GM19455 (cell line): ENCODE measurements at regions not wholly inside any gene's neighbourhood (a gene's known extent, or its start where the extent isn't known, plus 50 kb on each side); places are given as distances from the start of the nearest gene placed in this dataset.

ENCODE experiments used
- ATAC-seq: cut with Tn5 transposase; IDR thresholded peaks from one replicate; pipeline ENCODE4 v1.9.1; 2021; ENCODE audit not compliant: unreplicated experiment

- no peak for ATAC-seq
These were observed 86.9 kb downstream of the FGF9 start for GRCh38 chr13:21757763-21758162.

DNA sequence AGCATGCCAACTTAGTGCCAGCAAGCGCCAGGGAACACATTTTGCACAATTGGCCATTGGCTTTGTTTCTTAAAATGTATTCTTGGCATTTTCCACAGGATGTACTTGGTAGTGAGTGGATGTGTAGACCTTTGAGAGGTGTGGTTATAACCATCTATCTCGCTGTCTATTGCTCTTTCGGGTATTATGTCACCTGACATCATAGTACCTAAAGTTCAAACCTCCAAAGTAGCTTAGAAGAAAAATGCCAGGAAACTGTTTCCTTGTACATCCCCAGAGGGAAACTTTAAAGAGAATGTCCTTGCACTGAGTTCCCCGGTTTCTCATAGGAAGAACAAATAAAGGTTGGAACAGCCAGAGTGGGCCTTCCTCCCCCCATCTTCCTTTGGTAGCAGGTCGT, 87.6 kb downstream of the FGF9 start:
- ATAC-seq = no peak

DNA sequence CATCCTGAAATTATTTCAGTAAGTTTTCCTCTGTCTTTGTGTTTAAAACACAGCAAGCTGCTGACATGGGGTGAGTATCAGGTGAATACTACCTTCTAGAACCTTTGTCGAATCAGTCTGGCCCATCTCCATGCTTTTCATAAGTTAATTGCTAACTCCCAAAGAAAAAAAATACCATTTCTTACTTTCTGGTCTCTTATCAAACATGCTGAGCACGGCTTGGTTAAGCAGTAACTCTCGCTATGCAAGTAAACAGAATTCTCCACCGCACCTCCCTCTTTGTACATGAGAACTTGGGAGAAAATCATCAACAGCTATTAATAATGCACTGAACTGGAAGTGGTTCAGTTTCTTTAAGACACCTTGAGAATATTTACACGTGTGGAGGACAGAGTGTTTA, 88.6 kb downstream of the FGF9 start:
- ATAC-seq = no peak

GRCh38 chr13:21759911-21760310, 89.0 kb downstream of the FGF9 start:
- ATAC-seq = no peak

DNA sequence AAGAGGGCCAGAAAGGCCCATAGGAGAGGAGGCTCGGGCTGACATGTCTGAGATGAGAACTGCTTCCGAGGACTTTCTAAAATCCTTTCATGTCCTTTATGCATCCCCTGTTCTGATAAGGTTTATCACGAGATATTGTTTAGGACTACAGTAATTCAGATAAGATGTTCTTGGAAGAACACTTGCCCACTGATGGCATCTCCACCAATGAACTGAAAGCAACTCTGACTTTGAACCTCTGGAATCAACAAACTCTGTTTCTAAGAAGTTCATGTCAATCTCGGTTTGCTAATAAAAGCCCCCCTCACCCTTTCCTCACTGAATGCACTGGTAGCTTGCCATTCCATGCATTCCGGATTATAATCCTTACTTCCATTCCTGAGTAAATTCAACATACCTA, 90.9 kb downstream of the FGF9 start:
- no peak for ATAC-seq

GRCh38 chr13:21762512-21762911, 91.6 kb downstream of the FGF9 start:
- no peak for ATAC-seq

GRCh38 chr13:21767032-21767431, 96.2 kb downstream of the FGF9 start:
- no peak for ATAC-seq

- no peak for ATAC-seq
These were observed 100.2 kb downstream of the FGF9 start for GRCh38 chr13:21771075-21771474.

GRCh38 chr13:21777166-21777565, 106.3 kb downstream of the FGF9 start:
- no peak for ATAC-seq

GRCh38 chr13:21777813-21778212, 106.9 kb downstream of the FGF9 start:
- no peak for ATAC-seq

DNA sequence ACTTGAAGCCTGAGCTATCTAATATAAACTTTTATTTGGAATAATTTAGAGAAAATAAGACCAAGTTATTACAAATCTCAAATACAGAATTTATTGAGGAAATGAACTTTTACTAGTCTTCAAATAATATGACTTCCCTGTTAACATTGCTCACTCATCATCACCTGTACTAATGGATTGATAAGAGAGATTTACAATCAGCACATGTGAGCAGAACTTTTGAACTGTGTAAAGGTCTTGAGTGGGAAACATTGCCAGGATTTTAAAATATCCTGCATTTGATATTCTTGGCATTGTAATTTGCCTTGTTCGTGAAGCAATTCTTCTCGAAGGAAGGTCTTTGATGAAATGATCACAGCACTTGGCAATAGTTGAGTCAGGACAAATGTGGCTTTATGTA, 111.9 kb downstream of the FGF9 start:
- no peak for ATAC-seq

DNA sequence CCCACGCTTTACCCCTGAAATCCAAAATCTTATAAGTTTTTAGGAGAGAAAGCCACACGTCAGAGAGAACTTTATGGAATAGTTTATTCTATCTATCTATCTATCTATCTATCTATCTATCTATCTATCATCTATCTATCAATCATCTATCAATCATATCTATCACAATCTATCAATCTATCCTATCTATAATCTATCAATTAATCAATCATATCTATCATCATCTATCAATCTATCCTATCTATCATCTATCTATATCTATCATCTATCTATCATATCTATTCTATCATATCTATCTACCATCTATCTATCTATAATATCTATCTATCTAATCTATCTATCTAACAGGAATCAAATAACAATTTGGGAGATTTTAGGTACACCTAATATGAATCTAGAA, 115.1 kb downstream of the FGF9 start:
- no peak for ATAC-seq

DNA sequence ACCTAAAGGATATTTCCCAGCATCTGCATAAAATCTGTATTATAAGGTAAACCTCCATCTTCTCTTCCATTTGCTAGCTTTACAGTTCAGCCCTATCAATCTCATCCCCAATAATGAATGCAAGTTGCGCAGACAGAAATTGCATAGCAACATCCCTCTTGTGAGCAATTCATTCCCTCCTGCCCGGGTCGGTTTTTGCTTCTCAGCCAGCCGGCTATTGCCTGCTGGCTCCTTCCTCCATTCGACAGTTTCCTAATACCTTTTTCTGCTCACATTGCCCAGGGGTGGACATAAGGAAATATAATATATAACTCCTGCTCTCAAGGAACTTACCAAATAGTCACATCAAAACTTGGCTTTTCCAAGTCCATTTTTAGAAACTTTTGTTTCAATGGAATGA, 125.2 kb downstream of the FGF9 start:
- ATAC-seq = no peak

- no peak for ATAC-seq
These were observed 126.1 kb downstream of the FGF9 start for GRCh38 chr13:21796775-21797514.

DNA sequence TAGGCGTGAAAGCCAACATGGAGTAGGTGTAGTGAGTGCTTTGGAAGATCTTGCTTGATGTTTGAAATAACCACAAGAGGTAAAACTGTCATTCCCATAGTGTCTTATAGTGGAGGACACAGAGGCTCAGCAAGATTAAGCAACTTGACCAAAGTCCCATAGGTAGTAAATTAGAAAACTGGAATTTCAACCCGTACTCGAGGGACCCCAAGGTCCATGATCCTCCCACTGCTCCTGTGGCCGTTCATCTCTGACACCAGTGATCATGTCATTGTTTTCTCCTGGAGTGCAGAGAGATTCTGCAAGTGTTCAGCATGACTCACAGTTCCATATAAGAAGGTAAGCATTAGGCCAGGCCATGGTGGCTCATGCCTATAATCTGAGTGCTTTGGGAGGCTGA, 126.9 kb downstream of the FGF9 start:
- ATAC-seq = no peak

- ATAC-seq = no peak
These were observed 127.3 kb downstream of the FGF9 start for GRCh38 chr13:21798181-21798580.

- ATAC-seq = no peak
These were observed 128.8 kb downstream of the FGF9 start for GRCh38 chr13:21799671-21800070.

GRCh38 chr13:21800837-21801616, 130.2 kb downstream of the FGF9 start:
- no peak for ATAC-seq

DNA sequence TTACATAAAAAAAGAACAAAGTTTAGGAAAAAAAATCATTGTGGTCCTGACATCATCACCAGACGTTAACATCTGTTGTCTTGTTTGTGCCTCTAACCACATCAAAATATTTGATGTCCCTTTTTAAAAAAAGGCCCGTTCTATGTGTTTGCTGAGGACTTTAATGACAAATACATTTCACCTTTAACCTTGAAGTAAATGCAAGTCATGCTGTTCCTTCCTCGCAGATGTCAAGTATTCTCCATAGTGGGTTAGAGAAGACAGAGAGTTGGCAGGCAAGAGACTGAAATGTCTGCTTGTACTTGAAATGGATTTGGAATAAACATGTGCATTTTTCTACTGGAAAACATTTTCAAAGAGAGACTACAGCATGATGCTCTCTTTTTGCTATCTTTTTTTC, 134.9 kb downstream of the FGF9 start:
- ATAC-seq = no peak

- no peak for ATAC-seq
These were observed 141.3 kb downstream of the FGF9 start for GRCh38 chr13:21812192-21812626.

DNA sequence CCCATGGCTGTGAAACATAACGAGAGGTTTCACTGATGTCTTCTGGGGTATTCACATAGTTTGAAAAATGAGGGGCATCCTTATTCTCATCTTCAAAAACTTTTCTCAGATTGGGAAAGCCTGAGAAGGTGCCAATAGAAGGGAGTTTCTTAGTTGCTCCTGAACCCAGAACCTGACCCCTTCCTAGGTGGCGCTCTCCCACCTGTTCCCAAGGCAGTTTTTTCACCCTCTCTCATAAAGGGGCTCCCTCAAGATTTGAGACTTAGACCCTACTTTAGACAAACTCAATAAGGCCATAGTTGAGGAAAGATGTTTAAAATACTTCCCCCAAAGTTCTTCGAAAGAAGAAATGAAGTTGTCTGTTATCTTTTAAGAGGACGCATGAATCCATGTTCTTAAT, 142.2 kb downstream of the FGF9 start:
- no peak for ATAC-seq

DNA sequence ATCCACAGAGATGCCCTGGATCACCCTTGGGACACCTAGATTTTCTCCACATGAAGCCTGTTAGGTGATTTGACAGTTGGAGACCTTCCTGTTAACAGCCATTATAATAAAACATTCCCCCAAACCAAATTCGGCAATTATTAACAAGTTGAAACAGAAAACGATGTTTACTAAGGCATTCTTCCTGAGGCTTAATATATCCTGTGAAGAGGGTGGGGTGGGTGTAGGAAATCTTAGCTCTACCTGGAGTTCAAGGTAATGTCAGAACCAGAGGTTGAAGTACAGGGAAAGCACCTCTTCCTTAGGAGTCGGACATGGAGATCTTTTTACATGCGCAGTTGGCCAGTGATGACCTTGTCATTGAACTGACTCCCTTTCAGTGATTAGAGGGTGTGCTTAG, 143.0 kb downstream of the FGF9 start:
- no peak for ATAC-seq

DNA sequence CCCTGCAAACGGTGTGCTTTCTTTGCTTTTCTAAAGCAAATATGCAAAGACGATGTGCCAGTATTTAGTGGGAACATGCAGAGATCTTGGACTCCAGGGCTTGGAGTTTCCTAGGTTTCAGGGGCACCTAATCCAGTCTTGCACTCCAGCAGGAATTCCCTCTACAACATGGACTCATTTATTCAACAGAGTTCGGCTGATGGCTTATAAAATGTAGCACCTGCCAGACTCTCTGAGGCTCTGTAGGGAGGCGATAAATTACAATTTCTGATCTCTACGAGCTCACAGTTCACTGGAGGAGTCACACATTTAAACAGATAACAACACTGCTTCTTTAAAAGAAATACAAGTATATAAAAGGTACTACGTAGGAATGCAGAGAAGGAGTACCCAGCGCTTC, 143.7 kb downstream of the FGF9 start:
- ATAC-seq = no peak
